Activated effector memory CD4-positive, alpha-beta T cell treated with Interleukin-2 at 50 U/mL for 16 hours (primary cell): ENCODE measurements at regions not wholly inside any gene's neighbourhood (a gene's known extent, or its start where the extent isn't known, plus 50 kb on each side); places are given as distances from the start of the nearest gene placed in this dataset.

Experiments
- DNase-seq: peaks from one replicate; pipeline ENCODE4 v3.0.0-alpha.2; 2020

GRCh38 chr1:187456446-187456845 is 627.7 kb downstream of the PLA2G4A start:
- no peak for DNase-seq

GRCh38 chr1:187460093-187460492 is 631.3 kb downstream of the PLA2G4A start:
- DNase-seq = no peak

- no peak for DNase-seq
Measured at GRCh38 chr1:187464320-187464719, 635.6 kb downstream of the PLA2G4A start.

- no peak for DNase-seq
Measured at GRCh38 chr1:187465441-187465840, 636.7 kb downstream of the PLA2G4A start.

GRCh38 chr1:187469836-187470235 is 641.1 kb downstream of the PLA2G4A start:
- DNase-seq = no peak

GRCh38 chr1:187471555-187471954 is 642.8 kb downstream of the PLA2G4A start:
- DNase-seq = no peak

GRCh38 chr1:187474336-187474735 is 645.6 kb downstream of the PLA2G4A start:
- no peak for DNase-seq

- DNase-seq = no peak
Measured at GRCh38 chr1:187476671-187477070, 647.9 kb downstream of the PLA2G4A start.

- DNase-seq = no peak
Measured at GRCh38 chr1:187477103-187477502, 648.4 kb downstream of the PLA2G4A start.

GRCh38 chr1:187477535-187477934 is 648.8 kb downstream of the PLA2G4A start:
- DNase-seq = no peak

GRCh38 chr1:187481581-187482148 is 652.9 kb downstream of the PLA2G4A start:
- DNase-seq = no peak

- no peak for DNase-seq
Measured at GRCh38 chr1:187490266-187490665, 661.5 kb downstream of the PLA2G4A start.

GRCh38 chr1:187491082-187491720 is 662.5 kb downstream of the PLA2G4A start:
- no peak for DNase-seq

- no peak for DNase-seq
Measured at GRCh38 chr1:187498028-187498427, 669.3 kb downstream of the PLA2G4A start.

- DNase-seq = no peak
Measured at GRCh38 chr1:187504779-187505178, 676.0 kb downstream of the PLA2G4A start.

GRCh38 chr1:187509091-187509490 is 680.3 kb downstream of the PLA2G4A start:
- DNase-seq = no peak

- DNase-seq = no peak
Measured at GRCh38 chr1:187513190-187513589, 684.4 kb downstream of the PLA2G4A start.

GRCh38 chr1:187514110-187514509 is 685.4 kb downstream of the PLA2G4A start:
- no peak for DNase-seq

- no peak for DNase-seq
Measured at GRCh38 chr1:187516874-187517273, 688.1 kb downstream of the PLA2G4A start.

GRCh38 chr1:187517546-187517945 is 688.8 kb downstream of the PLA2G4A start:
- DNase-seq = no peak

GRCh38 chr1:187527346-187527745 is 698.6 kb downstream of the PLA2G4A start:
- no peak for DNase-seq

- no peak for DNase-seq
Measured at GRCh38 chr1:187537936-187538335, 709.2 kb downstream of the PLA2G4A start.

- DNase-seq = no peak
Measured at GRCh38 chr1:187549540-187549939, 720.8 kb downstream of the PLA2G4A start.

GRCh38 chr1:187551061-187551460 is 722.3 kb downstream of the PLA2G4A start:
- no peak for DNase-seq

- no peak for DNase-seq
Measured at GRCh38 chr1:187563191-187563590, 734.4 kb downstream of the PLA2G4A start.
